ENCODE measurements at regions not wholly inside any gene's neighbourhood (a gene's known extent, or its start where the extent isn't known, plus 50 kb on each side); places are given as distances from the start of the nearest gene placed in this dataset.
A peak's percentile ranks its signal among the peaks of the same experiment; 100 is the strongest.

DNA sequence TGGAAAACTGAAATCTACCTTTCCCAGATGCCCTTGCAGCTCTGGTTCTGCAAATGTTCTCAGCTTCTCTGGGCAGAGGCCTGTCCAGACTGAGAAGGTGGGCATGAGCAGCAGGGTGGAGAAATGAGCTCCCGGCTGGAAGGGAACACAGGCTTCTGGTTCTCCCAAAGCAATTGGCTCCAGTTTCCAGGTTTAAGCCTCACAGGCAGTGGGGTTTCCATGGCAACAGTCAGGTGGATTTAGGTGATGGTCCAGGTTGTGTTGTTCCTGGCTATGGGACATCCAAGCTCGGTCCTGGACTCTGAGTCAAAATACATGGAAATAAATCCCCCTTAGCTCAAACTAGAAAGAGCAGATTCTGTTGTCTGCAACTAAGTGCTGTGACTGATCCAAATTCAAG, 94.6 kb upstream of the IQSEC1 start:
- ChIA-PET SMC1A (ENCODE audit: uncharacterized antibody, unreplicated experiment) (no interaction called here), CTCF (interaction anchor here (1.1 to 1.4 kb wide), 4 partner anchors 22 to 285 kb away, joined by 3 to 5 read pairs (median 4); no protein-coding TSS in a partner anchor), RAD21 (ENCODE audit: unreplicated experiment) (interaction anchor here (1.6 kb wide), 1 partner anchor 76 kb away, joined by 5 read pairs; no protein-coding TSS in a partner anchor), POLR2A (no interaction called here)
- Histone ChIP-seq H3K4me1 (ENCODE audit: control insufficient read depth, insufficient read depth, low read length) (no peaks in the 10 kb centered on the region), H3K9ac (ENCODE audit: control insufficient read depth, insufficient read depth, low read length) (no peak overlapping the region), H3K4me2 (ENCODE audit: control insufficient read depth, insufficient read depth) (no peak overlapping the region), H3K27me3 (replicated peaks in 1 of 2; ENCODE audit: control insufficient read depth in 2 of 2, insufficient read depth in 2 of 2, low read length in 1 of 2) (no peaks in the 10 kb centered on the region; a peak in 2 of 4 replicates), H3K36me3 (ENCODE audit: control insufficient read depth in 2 of 2, insufficient read depth in 2 of 2, low read length in 1 of 2) (no peaks in the 10 kb centered on the region), H3K9me3 (replicated peaks; ENCODE audit: control insufficient read depth, insufficient read depth, low read length) (no peaks in the 10 kb centered on the region), H4K20me1 (ENCODE audit: control insufficient read depth, insufficient read depth) (no peaks in the 10 kb centered on the region; the same call in 1 of the 2 replicates), H3K27ac (ENCODE audit: control insufficient read depth, insufficient read depth) (no peak overlapping the region), H3K4me3 (no peak overlapping the region), H3K79me2 (ENCODE audit: control insufficient read depth, insufficient read depth, low read length) (no peaks in the 10 kb centered on the region), H2AFZ (ENCODE audit: control insufficient read depth, low read depth, low read length) (no peak overlapping the region)
- TF ChIP-seq, protein P1, sequence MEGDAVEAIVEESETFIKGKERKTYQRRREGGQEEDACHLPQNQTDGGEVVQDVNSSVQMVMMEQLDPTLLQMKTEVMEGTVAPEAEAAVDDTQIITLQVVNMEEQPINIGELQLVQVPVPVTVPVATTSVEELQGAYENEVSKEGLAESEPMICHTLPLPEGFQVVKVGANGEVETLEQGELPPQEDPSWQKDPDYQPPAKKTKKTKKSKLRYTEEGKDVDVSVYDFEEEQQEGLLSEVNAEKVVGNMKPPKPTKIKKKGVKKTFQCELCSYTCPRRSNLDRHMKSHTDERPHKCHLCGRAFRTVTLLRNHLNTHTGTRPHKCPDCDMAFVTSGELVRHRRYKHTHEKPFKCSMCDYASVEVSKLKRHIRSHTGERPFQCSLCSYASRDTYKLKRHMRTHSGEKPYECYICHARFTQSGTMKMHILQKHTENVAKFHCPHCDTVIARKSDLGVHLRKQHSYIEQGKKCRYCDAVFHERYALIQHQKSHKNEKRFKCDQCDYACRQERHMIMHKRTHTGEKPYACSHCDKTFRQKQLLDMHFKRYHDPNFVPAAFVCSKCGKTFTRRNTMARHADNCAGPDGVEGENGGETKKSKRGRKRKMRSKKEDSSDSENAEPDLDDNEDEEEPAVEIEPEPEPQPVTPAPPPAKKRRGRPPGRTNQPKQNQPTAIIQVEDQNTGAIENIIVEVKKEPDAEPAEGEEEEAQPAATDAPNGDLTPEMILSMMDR (IDR thresholded peaks at IDR 0.05 in 2 of 3, conservative IDR thresholded peaks at IDR 0.05 in 1 of 3; ENCODE audit: control insufficient read depth in 2 of 3, extremely low read depth in 1 of 3, insufficient read depth in 1 of 3, low read depth in 3 of 3, low read length in 3 of 3) = no peak
- TF ChIP-seq ASH2L (IDR thresholded peaks at IDR 0.05; ENCODE audit: borderline replicate concordance, low read depth) (no peak), CHD1 (IDR thresholded peaks at IDR 0.05; ENCODE audit: low read depth, low read length) (no peak), ATF7 (IDR thresholded peaks at IDR 0.05; ENCODE audit: low read depth) (no peak)
- intact Hi-C loops (cut with micrococcal nuclease; ENCODE audit: unreplicated experiment) (no loop called here), in situ Hi-C loops (cut with MboI) (no loop called here)
- WGBS (ENCODE audit: insufficient coverage, insufficient replicate concordance, low lambda C conversion rate, missing lambda C conversion rate) = 18% methylated on average over 2 of the region's 2 CpGs
- ATAC-seq (no peak), FAIRE-seq (no peak), DNase-seq (ENCODE audit: low read depth, low spot score) (no peak)
- no TSS peak for BruUV-seq (replicated peaks)

DNA sequence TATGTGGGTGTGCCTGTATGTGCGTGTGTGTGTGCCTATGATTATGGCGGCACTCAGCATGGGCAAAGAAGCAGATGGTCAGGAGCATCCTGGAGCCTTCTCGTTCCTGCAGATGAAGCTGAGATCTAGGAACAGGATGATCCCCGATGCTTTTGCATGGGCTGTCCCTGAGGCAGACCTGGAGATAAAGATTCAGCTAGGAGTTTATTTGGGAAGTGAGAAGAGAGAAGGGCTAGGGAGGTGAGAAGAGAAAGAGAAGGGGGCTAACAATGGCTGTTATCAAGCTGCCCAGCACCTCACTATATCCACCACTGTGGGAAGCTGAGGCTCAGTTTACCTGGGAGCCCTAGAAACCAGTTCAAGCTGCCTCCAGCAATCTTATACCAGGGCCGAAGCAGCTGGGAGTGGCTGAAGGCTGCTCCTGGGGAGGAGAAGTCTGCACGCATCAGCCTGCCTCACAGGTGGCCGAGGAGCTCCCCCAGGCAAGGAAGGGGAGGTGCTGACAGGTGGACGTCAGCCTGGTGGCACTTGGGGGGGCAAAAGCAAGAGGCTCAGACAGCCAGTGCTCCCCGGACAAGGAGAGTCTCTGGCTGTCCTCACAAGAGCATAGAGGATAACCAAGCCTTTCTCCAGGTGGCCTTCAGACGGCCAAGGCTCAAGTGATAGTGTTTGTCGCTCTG, 94.0 kb upstream of the IQSEC1 start:
- no peak overlapping the region for H3K9ac ChIP-seq (ENCODE audit: control insufficient read depth, insufficient read depth, low read length)
- BruUV-seq (replicated peaks) = no TSS peak
- in situ Hi-C loops (cut with MboI) = no loop called here
- no peak for ATAC-seq
- H3K79me2 ChIP-seq (ENCODE audit: control insufficient read depth, insufficient read depth, low read length) = no peaks in the 10 kb centered on the region
- no peaks in the 10 kb centered on the region for H3K9me3 ChIP-seq (replicated peaks; ENCODE audit: control insufficient read depth, insufficient read depth, low read length)
- H2AFZ ChIP-seq (ENCODE audit: control insufficient read depth, low read depth, low read length) = no peak overlapping the region
- ChIA-PET CTCF (interaction anchor here (1.2 to 1.4 kb wide), 2 partner anchors 75 to 285 kb away, joined by 4 to 5 read pairs; no protein-coding TSS in a partner anchor), POLR2A (no interaction called here), SMC1A (ENCODE audit: uncharacterized antibody, unreplicated experiment) (no interaction called here), RAD21 (ENCODE audit: unreplicated experiment) (interaction anchor here (1.6 kb wide), 1 partner anchor 75 kb away, joined by 5 read pairs; no protein-coding TSS in a partner anchor)
- no peak for TF ChIP-seq ZBTB11 (CRISPR knock-in tag; IDR thresholded peaks at IDR 0.05)
- TF ChIP-seq, protein P2, sequence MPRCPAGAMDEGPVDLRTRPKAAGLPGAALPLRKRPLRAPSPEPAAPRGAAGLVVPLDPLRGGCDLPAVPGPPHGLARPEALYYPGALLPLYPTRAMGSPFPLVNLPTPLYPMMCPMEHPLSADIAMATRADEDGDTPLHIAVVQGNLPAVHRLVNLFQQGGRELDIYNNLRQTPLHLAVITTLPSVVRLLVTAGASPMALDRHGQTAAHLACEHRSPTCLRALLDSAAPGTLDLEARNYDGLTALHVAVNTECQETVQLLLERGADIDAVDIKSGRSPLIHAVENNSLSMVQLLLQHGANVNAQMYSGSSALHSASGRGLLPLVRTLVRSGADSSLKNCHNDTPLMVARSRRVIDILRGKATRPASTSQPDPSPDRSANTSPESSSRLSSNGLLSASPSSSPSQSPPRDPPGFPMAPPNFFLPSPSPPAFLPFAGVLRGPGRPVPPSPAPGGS (IDR thresholded peaks at IDR 0.05; ENCODE audit: borderline replicate concordance, insufficient read depth, low read depth, low read length, poor library complexity, severe bottlenecking) = peak; percentile 52
- no peak overlapping the region for H3K27ac ChIP-seq (ENCODE audit: control insufficient read depth, insufficient read depth)
- intact Hi-C loops (cut with micrococcal nuclease; ENCODE audit: unreplicated experiment) = no loop called here
- no peaks in the 10 kb centered on the region for H3K4me1 ChIP-seq (ENCODE audit: control insufficient read depth, insufficient read depth, low read length)
- H3K4me2 ChIP-seq (ENCODE audit: control insufficient read depth, insufficient read depth) = no peak overlapping the region
- no peak overlapping the region for H3K4me3 ChIP-seq
- DNase-seq (ENCODE audit: low read depth, low spot score) = no peak
- H3K36me3 ChIP-seq (ENCODE audit: control insufficient read depth in 2 of 2, insufficient read depth in 2 of 2, low read length in 1 of 2) = no peaks in the 10 kb centered on the region
- no peaks in the 10 kb centered on the region; a peak in 2 of 4 replicates for H3K27me3 ChIP-seq (replicated peaks in 1 of 2; ENCODE audit: control insufficient read depth in 2 of 2, insufficient read depth in 2 of 2, low read length in 1 of 2)
- no peaks in the 10 kb centered on the region; the same call in 1 of the 2 replicates for H4K20me1 ChIP-seq (ENCODE audit: control insufficient read depth, insufficient read depth)
- no peak for FAIRE-seq
- 19% methylated on average over 11 of the region's 11 CpGs for WGBS (ENCODE audit: insufficient coverage, insufficient replicate concordance, low lambda C conversion rate, missing lambda C conversion rate)
